Ishikawa (cell line): ENCODE measurements at regions not wholly inside any gene's neighbourhood (a gene's known extent, or its start where the extent isn't known, plus 50 kb on each side); places are given as distances from the start of the nearest gene placed in this dataset.

Source experiments
- CEBPB ChIP-seq: IDR thresholded peaks from 2 replicates; pipeline ENCODE4 v1.6.1; 2012
- CREB1 ChIP-seq: IDR thresholded peaks from 2 replicates; pipeline ENCODE4 v1.6.1; 2012; ENCODE audit warnings: low read depth
- EGR1 ChIP-seq: IDR thresholded peaks from 2 replicates; pipeline ENCODE4 v1.6.1; 2012
- EP300 ChIP-seq: IDR thresholded peaks from 2 replicates; pipeline ENCODE4 v1.6.1; 2012; ENCODE audit warnings: borderline replicate concordance
- FOXM1 ChIP-seq: IDR thresholded peaks from 2 replicates; pipeline ENCODE4 v1.6.1; 2012; ENCODE audit warnings: low read depth, borderline replicate concordance
- NFIC ChIP-seq: IDR thresholded peaks from 2 replicates; pipeline ENCODE4 v1.6.1; 2012
- RAD21 ChIP-seq: IDR thresholded peaks from 2 replicates; pipeline ENCODE4 v1.6.1; 2012; ENCODE audit warnings: low read depth
- TAF1 ChIP-seq: IDR thresholded peaks from 2 replicates; pipeline ENCODE4 v1.6.1; 2012; ENCODE audit warnings: low read depth, mild to moderate bottlenecking
- TCF12 ChIP-seq: IDR thresholded peaks from 2 replicates; pipeline ENCODE4 v1.6.1; 2012; ENCODE audit warnings: low read depth
- TEAD4 ChIP-seq: IDR thresholded peaks from 2 replicates; pipeline ENCODE4 v1.6.1; 2012
- YY1 ChIP-seq: IDR thresholded peaks from 2 replicates; pipeline ENCODE4 v1.6.1; 2012; ENCODE audit warnings: low read depth
- ZBTB7A ChIP-seq: IDR thresholded peaks from 2 replicates; pipeline ENCODE4 v1.6.1; 2012; ENCODE audit warnings: low read depth
- TF ChIP-seq, protein P1 (sequence below): IDR thresholded peaks from 2 replicates; pipeline ENCODE4 v1.6.1; 2012
- TF ChIP-seq, protein P2 (sequence below): IDR thresholded peaks from 2 replicates; pipeline ENCODE4 v1.6.1; 2012; ENCODE audit warnings: low read depth, mild to moderate bottlenecking
- TF ChIP-seq, protein P3 (sequence below): IDR thresholded peaks from 2 replicates; pipeline ENCODE4 v1.6.1; 2012

DNA sequence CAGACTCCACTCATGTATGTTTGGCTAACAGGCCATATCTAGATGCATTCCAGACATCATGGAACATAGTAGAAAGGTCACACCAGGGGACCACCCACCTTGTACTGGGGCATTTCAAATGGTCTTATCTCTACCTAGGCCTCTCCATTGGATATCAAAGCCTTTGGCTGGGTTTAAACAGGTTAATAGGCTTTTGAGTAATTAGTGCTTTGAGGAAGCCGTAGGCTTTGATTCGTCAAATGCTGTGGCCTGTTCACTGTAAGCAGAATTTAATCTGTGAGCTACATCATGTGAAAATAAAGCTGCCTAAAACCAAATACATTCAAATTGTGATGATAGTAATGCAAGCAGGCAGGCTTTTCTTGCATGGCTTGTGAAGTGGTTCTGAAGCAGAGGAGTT is 129.5 kb downstream of the ST8SIA2 start:
- TF ChIP-seq EP300: no peak
- no peak for TF ChIP-seq YY1
- TF ChIP-seq RAD21: no peak
- TF ChIP-seq, protein P1, sequence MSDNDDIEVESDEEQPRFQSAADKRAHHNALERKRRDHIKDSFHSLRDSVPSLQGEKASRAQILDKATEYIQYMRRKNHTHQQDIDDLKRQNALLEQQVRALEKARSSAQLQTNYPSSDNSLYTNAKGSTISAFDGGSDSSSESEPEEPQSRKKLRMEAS: no peak
- TF ChIP-seq TEAD4: no peak
- TF ChIP-seq ZBTB7A: no peak
- no peak for TF ChIP-seq TAF1
- TF ChIP-seq CREB1: no peak
- no peak for TF ChIP-seq EGR1
- no peak for TF ChIP-seq NFIC

DNA sequence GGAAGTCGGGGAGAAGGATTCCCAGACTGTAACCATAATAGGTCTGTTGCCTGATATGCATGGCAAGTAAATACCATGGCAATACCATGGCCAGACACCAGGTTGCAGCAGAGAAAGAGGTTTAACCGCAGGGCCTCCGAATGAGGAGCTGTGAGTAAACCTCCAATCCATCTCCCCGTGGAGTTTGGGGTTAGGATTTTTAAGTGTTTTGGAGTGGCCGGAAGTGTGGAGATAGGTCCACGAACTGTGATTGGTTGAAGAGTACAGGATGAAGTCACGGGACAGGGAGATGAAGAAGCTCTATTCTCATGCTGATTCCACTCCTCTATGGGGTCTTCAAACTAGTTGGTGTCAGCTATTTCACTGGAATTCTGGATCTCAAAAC is 127.9 kb downstream of the ST8SIA2 start:
- TF ChIP-seq TAF1: no peak
- peak; percentile 93 for TF ChIP-seq RAD21

DNA sequence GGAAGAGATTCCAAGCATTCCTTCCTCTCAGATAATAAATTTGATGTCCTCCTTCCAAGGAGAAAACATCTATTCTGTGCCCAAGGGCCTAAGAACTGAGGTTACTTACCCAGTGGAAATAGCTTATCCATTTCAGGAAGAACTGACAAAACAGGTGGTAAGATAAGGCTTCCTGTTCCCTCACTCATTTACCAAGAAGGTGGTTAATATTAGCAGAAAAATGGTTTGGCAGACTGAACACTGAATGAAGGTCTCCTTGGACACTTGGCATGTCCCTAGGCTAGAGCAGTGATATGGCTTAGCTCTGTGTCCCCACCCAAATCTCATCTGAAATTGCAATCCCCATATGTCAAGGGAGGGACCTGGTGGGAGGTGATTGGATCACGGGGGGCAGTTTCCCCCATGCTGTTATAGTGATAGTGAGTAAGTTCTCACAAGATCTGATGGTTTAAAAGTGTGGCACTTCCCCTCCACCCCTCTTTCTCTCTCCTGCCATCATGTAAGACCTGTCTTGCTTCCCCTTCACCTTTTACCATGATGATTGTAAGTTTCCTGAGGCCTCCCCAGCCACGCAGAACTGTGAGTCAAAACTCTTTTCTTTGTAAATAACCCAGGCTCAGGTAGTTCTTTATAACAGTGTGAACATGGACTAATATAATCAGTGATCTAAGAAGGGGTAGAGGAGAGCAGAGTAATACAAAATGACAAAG is 127.4 kb downstream of the ST8SIA2 start:
- TF ChIP-seq ZBTB7A: no peak
- no peak for TF ChIP-seq TEAD4
- no peak for TF ChIP-seq RAD21
- TF ChIP-seq, protein P2, sequence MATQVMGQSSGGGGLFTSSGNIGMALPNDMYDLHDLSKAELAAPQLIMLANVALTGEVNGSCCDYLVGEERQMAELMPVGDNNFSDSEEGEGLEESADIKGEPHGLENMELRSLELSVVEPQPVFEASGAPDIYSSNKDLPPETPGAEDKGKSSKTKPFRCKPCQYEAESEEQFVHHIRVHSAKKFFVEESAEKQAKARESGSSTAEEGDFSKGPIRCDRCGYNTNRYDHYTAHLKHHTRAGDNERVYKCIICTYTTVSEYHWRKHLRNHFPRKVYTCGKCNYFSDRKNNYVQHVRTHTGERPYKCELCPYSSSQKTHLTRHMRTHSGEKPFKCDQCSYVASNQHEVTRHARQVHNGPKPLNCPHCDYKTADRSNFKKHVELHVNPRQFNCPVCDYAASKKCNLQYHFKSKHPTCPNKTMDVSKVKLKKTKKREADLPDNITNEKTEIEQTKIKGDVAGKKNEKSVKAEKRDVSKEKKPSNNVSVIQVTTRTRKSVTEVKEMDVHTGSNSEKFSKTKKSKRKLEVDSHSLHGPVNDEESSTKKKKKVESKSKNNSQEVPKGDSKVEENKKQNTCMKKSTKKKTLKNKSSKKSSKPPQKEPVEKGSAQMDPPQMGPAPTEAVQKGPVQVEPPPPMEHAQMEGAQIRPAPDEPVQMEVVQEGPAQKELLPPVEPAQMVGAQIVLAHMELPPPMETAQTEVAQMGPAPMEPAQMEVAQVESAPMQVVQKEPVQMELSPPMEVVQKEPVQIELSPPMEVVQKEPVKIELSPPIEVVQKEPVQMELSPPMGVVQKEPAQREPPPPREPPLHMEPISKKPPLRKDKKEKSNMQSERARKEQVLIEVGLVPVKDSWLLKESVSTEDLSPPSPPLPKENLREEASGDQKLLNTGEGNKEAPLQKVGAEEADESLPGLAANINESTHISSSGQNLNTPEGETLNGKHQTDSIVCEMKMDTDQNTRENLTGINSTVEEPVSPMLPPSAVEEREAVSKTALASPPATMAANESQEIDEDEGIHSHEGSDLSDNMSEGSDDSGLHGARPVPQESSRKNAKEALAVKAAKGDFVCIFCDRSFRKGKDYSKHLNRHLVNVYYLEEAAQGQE: no peak
- no peak for TF ChIP-seq TCF12
- no peak for TF ChIP-seq CREB1
- TF ChIP-seq EGR1: no peak
- TF ChIP-seq EP300: no peak
- no peak for TF ChIP-seq FOXM1
- TF ChIP-seq, protein P1: no peak
- TF ChIP-seq, protein P3, sequence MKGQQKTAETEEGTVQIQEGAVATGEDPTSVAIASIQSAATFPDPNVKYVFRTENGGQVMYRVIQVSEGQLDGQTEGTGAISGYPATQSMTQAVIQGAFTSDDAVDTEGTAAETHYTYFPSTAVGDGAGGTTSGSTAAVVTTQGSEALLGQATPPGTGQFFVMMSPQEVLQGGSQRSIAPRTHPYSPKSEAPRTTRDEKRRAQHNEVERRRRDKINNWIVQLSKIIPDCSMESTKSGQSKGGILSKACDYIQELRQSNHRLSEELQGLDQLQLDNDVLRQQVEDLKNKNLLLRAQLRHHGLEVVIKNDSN: no peak
- TF ChIP-seq YY1: no peak
- TF ChIP-seq CEBPB: no peak
- TF ChIP-seq NFIC: no peak
- TF ChIP-seq TAF1: no peak

DNA sequence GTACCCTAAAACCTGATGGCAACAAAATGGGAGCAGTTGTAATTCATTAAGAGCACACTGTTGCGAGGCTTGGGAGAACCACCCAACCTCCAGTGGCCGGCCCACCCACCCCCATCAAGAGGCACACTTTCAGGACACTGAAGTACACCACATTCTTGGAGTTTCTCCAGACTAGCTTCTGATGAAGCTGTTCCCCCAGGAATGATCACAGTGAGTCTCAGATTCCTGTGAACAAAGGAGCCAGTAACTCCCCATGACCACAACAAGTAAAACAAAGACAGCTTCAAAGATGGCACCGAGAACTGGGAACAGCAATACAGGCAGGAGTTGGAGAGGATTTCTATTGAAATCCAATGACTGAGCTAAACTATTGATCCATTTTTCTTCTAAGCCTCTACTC is 126.0 kb downstream of the ST8SIA2 start:
- TF ChIP-seq, protein P2: no peak
- TF ChIP-seq EP300 (no peak), TCF12 (no peak), CREB1 (no peak), EGR1 (no peak), FOXM1 (no peak), YY1 (no peak), RAD21 (no peak), NFIC (no peak), TEAD4 (no peak)
- TF ChIP-seq, protein P1: no peak
- TF ChIP-seq, protein P3: no peak
